OCI-LY1 (cell line): ENCODE measurements at regions not wholly inside any gene's neighbourhood (a gene's known extent, or its start where the extent isn't known, plus 50 kb on each side); places are given as distances from the start of the nearest gene placed in this dataset.

ENCODE experiments used
- H2AFZ ChIP-seq: fragments of 200-600 bp; sonication (generic), shearing (Covaris generic); 2 replicates; pipeline ENCODE4 v1.6.0; 2014; ENCODE audit warnings: antibody characterized with exemption, mild to moderate bottlenecking, low read length
- H3F3A ChIP-seq: fragments of 200-600 bp; sonication (generic), shearing (Covaris generic); 2 replicates; pipeline ENCODE4 v1.6.0; 2014; ENCODE audit warnings: mild to moderate bottlenecking, antibody characterized with exemption, low read length, moderate library complexity; ENCODE audit not compliant: insufficient read depth
- H3K27ac ChIP-seq: fragments of 200-600 bp; sonication (generic); 2 replicates; pipeline ENCODE4 v1.5.1; 2014; ENCODE audit warnings: low read length, mixed run types, mild to moderate bottlenecking, low read depth; ENCODE audit not compliant: poor library complexity, severe bottlenecking
- H3K27me3 ChIP-seq: fragments of 200-600 bp; sonication (generic); 2 replicates; pipeline ENCODE4 v1.6.0; 2014; ENCODE audit warnings: antibody characterized with exemption, mild to moderate bottlenecking, low read length, moderate library complexity; ENCODE audit not compliant: insufficient read depth
- H3K36me3 ChIP-seq: fragments of 200-600 bp; sonication (generic); 2 replicates; pipeline ENCODE4 v1.6.1; 2014; ENCODE audit warnings: mild to moderate bottlenecking, antibody characterized with exemption, low read length, moderate library complexity, mixed read lengths; ENCODE audit not compliant: insufficient read depth
- H3K4me1 ChIP-seq: fragments of 200-600 bp; sonication (generic); 2 replicates; pipeline ENCODE4 v1.5.1; 2014; ENCODE audit warnings: mild to moderate bottlenecking, low read length, moderate library complexity; ENCODE audit not compliant: insufficient read depth, severe bottlenecking
- H3K4me2 ChIP-seq: fragments of 200-600 bp; sonication (generic), shearing (Covaris generic); 2 replicates; pipeline ENCODE4 v1.6.1; 2014; ENCODE audit warnings: low read length
- H3K4me3 ChIP-seq: fragments of 200-600 bp; sonication (generic); 2 replicates; pipeline ENCODE4 v1.5.1; 2014; ENCODE audit warnings: low read length, low read depth, mild to moderate bottlenecking, mixed read lengths; ENCODE audit not compliant: poor library complexity, severe bottlenecking
- H3K79me2 ChIP-seq: fragments of 200-600 bp; shearing (Covaris generic); 2 replicates; pipeline ENCODE4 v1.6.1; 2016; ENCODE audit warnings: mixed run types, low read length, mixed read lengths; ENCODE audit not compliant: insufficient read depth
- H3K9ac ChIP-seq: fragments of 200-600 bp; sonication (generic), shearing (Covaris generic); 2 replicates; pipeline ENCODE4 v1.6.1; 2014; ENCODE audit warnings: mild to moderate bottlenecking, low read length, mixed read lengths
- H3K9me2 ChIP-seq: fragments of 200-600 bp; sonication (generic), shearing (Covaris generic); 2 replicates; pipeline ENCODE4 v1.6.1; 2014; ENCODE audit warnings: low read depth, mild to moderate bottlenecking, low read length, mixed read lengths
- H3K9me3 ChIP-seq: fragments of 200-600 bp; shearing (Covaris generic); 2 replicates; pipeline ENCODE4 v1.6.1; 2014; ENCODE audit warnings: low read length, mixed read lengths
- H4K20me1 ChIP-seq: fragments of 200-600 bp; sonication (generic), shearing (Covaris generic); 2 replicates; pipeline ENCODE4 v1.6.0; 2016; ENCODE audit warnings: mild to moderate bottlenecking, low read length; ENCODE audit not compliant: insufficient read depth
- CTCF ChIP-seq: fragments of 200-600 bp; sonication (generic), shearing (Covaris generic); IDR thresholded peaks from 2 replicates; pipeline ENCODE4 v1.5.1; 2017; ENCODE audit warnings: mild to moderate bottlenecking, antibody characterized with exemption, low read length, moderate library complexity, mixed read lengths
- EZH2 ChIP-seq: fragments of 200-600 bp; sonication (generic), shearing (Covaris generic); IDR thresholded peaks from 2 replicates; pipeline ENCODE4 v1.8.0; 2017; ENCODE audit warnings: borderline replicate concordance, mixed run types, mild to moderate bottlenecking, antibody characterized with exemption, low read length, moderate library complexity, mixed read lengths

GRCh38 chrX:106467422-106467821 is 144.4 kb upstream of the RADX start:
- Histone ChIP-seq H3K9ac (no peak overlapping the region), H3K4me3 (no peak overlapping the region), H3K4me2 (no peak overlapping the region), H3K27ac (no peak overlapping the region), H3K9me3 (no peaks in the 10 kb centered on the region), H3K36me3 (no peaks in the 10 kb centered on the region), H3K9me2 (no peaks in the 10 kb centered on the region), H3K79me2 (no peaks in the 10 kb centered on the region), H3K27me3 (no peaks in the 10 kb centered on the region), H3F3A (no peaks in the 10 kb centered on the region), H2AFZ (no peak overlapping the region), H3K4me1 (no peaks in the 10 kb centered on the region), H4K20me1 (no peaks in the 10 kb centered on the region)
- TF ChIP-seq CTCF (no peak), EZH2 (no peak)

GRCh38 chrX:106467943-106468342 is 143.8 kb upstream of the RADX start:
- Histone ChIP-seq H3K36me3 (no peaks in the 10 kb centered on the region), H3K27me3 (no peaks in the 10 kb centered on the region), H3K4me2 (no peak overlapping the region), H3K4me1 (no peaks in the 10 kb centered on the region), H3F3A (no peaks in the 10 kb centered on the region), H3K79me2 (no peaks in the 10 kb centered on the region), H3K9me3 (no peaks in the 10 kb centered on the region), H4K20me1 (no peaks in the 10 kb centered on the region), H3K9me2 (no peaks in the 10 kb centered on the region), H2AFZ (no peak overlapping the region), H3K27ac (no peak overlapping the region), H3K9ac (no peak overlapping the region), H3K4me3 (no peak overlapping the region)
- TF ChIP-seq CTCF = no peak
- no peak for TF ChIP-seq EZH2

- TF ChIP-seq CTCF (no peak), EZH2 (no peak)
- no peak overlapping the region for H2AFZ ChIP-seq
Measured at GRCh38 chrX:106468433-106468832, 143.3 kb upstream of the RADX start.

More at GRCh38 chrX:106468433-106468832, 143.3 kb upstream of the RADX start:
- H3K27ac ChIP-seq = no peak overlapping the region
- H3K9me3 ChIP-seq = no peaks in the 10 kb centered on the region
- no peaks in the 10 kb centered on the region for H3K4me1 ChIP-seq
- H3K9me2 ChIP-seq = no peaks in the 10 kb centered on the region
- H3F3A ChIP-seq = no peaks in the 10 kb centered on the region
- no peaks in the 10 kb centered on the region for H3K36me3 ChIP-seq
- no peaks in the 10 kb centered on the region for H4K20me1 ChIP-seq
- H3K4me2 ChIP-seq = no peak overlapping the region
- no peaks in the 10 kb centered on the region for H3K79me2 ChIP-seq
- H3K27me3 ChIP-seq = no peaks in the 10 kb centered on the region
- H3K9ac ChIP-seq = no peak overlapping the region
- no peak overlapping the region for H3K4me3 ChIP-seq
